PC-9 (cell line): ENCODE measurements at regions not wholly inside any gene's neighbourhood (a gene's known extent, or its start where the extent isn't known, plus 50 kb on each side); places are given as distances from the start of the nearest gene placed in this dataset.

Experiments
- CTCF ChIP-seq: fragments of 200-600 bp; sonication (generic); conservative IDR thresholded peaks from 2 replicates; pipeline ENCODE4 v1.6.1; 2017; ENCODE audit warnings: mixed run types, antibody characterized with exemption, mild to moderate bottlenecking, moderate library complexity
- EZH2 ChIP-seq: fragments of 200-600 bp; sonication (generic); IDR thresholded peaks from 2 replicates; pipeline ENCODE4 v1.8.0; 2017; ENCODE audit warnings: antibody characterized with exemption, low read depth

DNA sequence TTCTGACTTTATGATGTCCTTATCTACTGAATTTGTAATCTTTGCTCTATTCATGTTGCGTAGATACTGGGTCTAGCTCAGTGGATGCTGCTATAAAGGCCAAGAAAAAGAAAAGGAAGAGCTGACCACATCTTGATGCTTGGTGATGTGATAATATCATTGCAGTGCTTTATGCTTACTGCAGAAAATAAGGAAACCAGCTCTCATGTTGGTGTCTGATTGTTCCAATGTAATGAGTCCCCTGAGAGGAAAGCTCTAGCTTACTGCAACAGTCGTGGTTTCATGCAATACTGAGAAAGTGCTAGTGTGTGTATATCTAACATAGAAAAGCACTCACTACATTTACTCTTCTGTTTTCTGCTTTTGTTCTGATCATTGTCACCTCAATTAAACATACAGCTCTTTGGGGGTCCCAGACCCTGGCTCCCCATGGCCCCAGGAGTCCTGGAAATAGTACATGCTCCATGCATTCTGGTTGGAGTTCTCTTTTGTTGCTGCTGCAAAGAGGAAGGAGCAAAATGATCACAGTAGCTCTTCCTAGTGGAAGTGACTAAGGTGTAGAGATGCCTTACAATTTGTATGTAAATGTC lies 338.8 kb downstream of the CYRIA start:
- TF ChIP-seq CTCF (no peak), EZH2 (no peak)
